ENCODE measurements at regions not wholly inside any gene's neighbourhood (a gene's known extent, or its start where the extent isn't known, plus 50 kb on each side); places are given as distances from the start of the nearest gene placed in this dataset.

DNA sequence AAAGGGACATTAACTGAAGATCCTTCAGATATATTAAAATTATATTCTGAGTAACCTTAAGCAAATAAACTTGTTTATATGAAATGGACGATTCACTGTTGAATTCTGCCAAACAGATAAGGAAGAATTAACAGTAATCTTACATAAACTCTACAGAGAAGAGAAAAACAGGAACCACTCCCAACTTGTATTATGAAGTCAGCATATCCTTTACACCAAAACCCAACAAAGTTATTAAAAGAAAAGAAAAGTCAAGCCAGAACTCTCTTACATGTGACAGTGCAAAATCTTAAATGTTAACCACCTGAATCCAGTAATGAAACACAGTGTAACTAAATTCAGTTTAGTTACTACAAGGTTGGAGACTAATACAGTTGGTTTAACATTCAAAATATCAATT, 185.8 kb downstream of the DEPDC1B start:
- TF ChIP-seq, protein P1, sequence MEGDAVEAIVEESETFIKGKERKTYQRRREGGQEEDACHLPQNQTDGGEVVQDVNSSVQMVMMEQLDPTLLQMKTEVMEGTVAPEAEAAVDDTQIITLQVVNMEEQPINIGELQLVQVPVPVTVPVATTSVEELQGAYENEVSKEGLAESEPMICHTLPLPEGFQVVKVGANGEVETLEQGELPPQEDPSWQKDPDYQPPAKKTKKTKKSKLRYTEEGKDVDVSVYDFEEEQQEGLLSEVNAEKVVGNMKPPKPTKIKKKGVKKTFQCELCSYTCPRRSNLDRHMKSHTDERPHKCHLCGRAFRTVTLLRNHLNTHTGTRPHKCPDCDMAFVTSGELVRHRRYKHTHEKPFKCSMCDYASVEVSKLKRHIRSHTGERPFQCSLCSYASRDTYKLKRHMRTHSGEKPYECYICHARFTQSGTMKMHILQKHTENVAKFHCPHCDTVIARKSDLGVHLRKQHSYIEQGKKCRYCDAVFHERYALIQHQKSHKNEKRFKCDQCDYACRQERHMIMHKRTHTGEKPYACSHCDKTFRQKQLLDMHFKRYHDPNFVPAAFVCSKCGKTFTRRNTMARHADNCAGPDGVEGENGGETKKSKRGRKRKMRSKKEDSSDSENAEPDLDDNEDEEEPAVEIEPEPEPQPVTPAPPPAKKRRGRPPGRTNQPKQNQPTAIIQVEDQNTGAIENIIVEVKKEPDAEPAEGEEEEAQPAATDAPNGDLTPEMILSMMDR (conservative IDR thresholded peaks at IDR 0.05), result no peak
- TF ChIP-seq EZH2 (IDR thresholded peaks at IDR 0.05; ENCODE audit: low read depth), result no peak
